ENCODE measurements at regions not wholly inside any gene's neighbourhood (a gene's known extent, or its start where the extent isn't known, plus 50 kb on each side); places are given as distances from the start of the nearest gene placed in this dataset.

DNA sequence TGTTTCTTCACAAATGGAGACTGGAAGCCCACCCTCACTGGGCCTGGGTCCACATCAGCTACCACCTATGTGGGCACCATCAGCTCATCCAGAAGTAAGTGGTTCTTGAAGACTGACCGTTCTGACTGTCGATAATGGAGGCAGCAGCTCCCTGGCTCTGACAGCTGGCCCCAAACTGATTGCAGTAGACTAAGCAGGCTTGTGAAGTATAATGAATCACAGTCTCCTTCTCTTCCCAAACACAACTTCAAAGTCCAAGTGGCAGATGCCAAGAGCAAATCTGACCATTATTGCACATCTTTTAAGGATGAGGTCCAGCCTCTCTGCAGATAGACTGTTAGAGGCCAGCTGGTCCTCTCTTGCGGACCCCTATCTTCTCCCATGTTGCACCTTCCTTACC is 574.4 kb upstream of the KLF12 start (continued):
- TF ChIP-seq, protein P1, sequence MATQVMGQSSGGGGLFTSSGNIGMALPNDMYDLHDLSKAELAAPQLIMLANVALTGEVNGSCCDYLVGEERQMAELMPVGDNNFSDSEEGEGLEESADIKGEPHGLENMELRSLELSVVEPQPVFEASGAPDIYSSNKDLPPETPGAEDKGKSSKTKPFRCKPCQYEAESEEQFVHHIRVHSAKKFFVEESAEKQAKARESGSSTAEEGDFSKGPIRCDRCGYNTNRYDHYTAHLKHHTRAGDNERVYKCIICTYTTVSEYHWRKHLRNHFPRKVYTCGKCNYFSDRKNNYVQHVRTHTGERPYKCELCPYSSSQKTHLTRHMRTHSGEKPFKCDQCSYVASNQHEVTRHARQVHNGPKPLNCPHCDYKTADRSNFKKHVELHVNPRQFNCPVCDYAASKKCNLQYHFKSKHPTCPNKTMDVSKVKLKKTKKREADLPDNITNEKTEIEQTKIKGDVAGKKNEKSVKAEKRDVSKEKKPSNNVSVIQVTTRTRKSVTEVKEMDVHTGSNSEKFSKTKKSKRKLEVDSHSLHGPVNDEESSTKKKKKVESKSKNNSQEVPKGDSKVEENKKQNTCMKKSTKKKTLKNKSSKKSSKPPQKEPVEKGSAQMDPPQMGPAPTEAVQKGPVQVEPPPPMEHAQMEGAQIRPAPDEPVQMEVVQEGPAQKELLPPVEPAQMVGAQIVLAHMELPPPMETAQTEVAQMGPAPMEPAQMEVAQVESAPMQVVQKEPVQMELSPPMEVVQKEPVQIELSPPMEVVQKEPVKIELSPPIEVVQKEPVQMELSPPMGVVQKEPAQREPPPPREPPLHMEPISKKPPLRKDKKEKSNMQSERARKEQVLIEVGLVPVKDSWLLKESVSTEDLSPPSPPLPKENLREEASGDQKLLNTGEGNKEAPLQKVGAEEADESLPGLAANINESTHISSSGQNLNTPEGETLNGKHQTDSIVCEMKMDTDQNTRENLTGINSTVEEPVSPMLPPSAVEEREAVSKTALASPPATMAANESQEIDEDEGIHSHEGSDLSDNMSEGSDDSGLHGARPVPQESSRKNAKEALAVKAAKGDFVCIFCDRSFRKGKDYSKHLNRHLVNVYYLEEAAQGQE (IDR thresholded peaks at IDR 0.05; ENCODE audit: low read depth, low read length): no peak
- TF ChIP-seq TAF1 (IDR thresholded peaks at IDR 0.05; ENCODE audit: borderline replicate concordance, low read depth, low read length): no peak

DNA sequence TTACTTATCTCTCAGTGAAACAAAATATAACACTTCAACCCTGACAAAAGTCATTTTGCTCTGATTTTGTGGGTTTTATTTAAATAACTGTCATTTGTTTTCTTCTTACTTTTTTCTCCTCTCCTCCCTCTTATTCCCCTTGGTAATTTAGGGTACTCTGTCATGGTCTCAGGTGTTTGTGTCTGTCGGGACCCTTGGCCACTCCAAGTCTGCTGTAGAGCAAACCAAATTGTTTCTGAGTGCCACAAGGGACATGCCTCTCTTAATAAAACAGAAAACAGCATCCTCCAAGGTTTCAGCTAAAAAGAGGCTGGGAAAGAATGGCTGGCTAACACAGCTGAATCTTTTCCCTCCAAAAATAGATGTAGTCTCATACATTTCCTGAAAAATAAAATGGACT is 573.1 kb upstream of the KLF12 start:
- CTCF ChIA-PET: no interaction called here
- no peak overlapping the region for H2AFZ ChIP-seq (ENCODE audit: low read depth)
- H3K27me3 ChIP-seq (ENCODE audit: insufficient read depth): no peaks in the 10 kb centered on the region

DNA sequence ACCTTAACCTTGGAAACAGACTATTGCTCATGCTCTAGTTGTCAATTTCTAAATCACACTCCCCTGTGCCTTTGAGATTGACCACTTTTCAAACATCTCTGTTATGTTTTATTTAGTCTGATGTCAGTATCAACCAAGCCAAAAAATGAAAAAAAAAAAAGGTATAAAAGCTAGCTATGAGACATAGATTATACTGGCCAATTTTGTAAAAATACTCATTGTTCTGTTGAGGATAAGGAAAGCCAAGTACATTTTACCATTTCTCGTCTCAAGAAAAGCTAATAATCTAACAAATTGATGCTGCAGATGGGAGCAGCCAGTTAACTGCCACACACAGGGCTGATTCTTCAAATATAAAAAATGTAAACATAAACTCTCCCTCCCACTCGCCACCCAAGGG is 572.6 kb upstream of the KLF12 start:
- Histone ChIP-seq H3K9me3 (no peaks in the 10 kb centered on the region), H2AFZ (ENCODE audit: low read depth) (no peak overlapping the region), H3K27me3 (ENCODE audit: insufficient read depth) (no peaks in the 10 kb centered on the region), H3K4me2 (no peak overlapping the region), H3F3A (replicated peaks; ENCODE audit: insufficient read depth) (no peaks in the 10 kb centered on the region), H3K79me2 (ENCODE audit: insufficient read depth) (no peaks in the 10 kb centered on the region), H3K27ac (ENCODE audit: low read depth in 2 of 2, low read length in 1 of 2) (no peak overlapping the region), H3K36me3 (replicated peaks in 1 of 2; ENCODE audit: control insufficient read depth in 1 of 2, insufficient read depth in 2 of 2, low read length in 1 of 2) (no peaks in the 10 kb centered on the region), H3K9me2 (no peaks in the 10 kb centered on the region), H4K20me1 (ENCODE audit: insufficient read depth) (no peaks in the 10 kb centered on the region), H3K4me1 (ENCODE audit: control insufficient read depth in 1 of 2, insufficient read depth in 2 of 2, low read depth in 1 of 2, low read length in 1 of 2) (no peaks in the 10 kb centered on the region), H3K9ac (no peak overlapping the region), H3K4me3 (ENCODE audit: low read depth in 2 of 2, low read length in 1 of 2) (no peak overlapping the region)
- WGBS (ENCODE audit: low lambda C conversion rate): 39% methylated on average over 2 of the region's 2 CpGs
- TF ChIP-seq SIN3A (IDR thresholded peaks at IDR 0.05; ENCODE audit: borderline replicate concordance, low read depth, low read length) (no peak), RAD21 (IDR thresholded peaks at IDR 0.05; ENCODE audit: low read length) (no peak), GABPA (IDR thresholded peaks at IDR 0.05; ENCODE audit: low read depth) (no peak)
- DNase-seq: no peak
- ChIA-PET POLR2A (no interaction called here), CTCF (no interaction called here)

More for the DNA sequence above, 573.1 kb upstream of the KLF12 start:
- Histone ChIP-seq H3F3A (replicated peaks; ENCODE audit: insufficient read depth) (no peaks in the 10 kb centered on the region), H3K9me3 (no peaks in the 10 kb centered on the region), H4K20me1 (ENCODE audit: insufficient read depth) (no peaks in the 10 kb centered on the region), H3K9ac (no peak overlapping the region), H3K4me2 (no peak overlapping the region), H3K9me2 (no peaks in the 10 kb centered on the region), H3K79me2 (ENCODE audit: insufficient read depth) (no peaks in the 10 kb centered on the region), H3K4me3 (ENCODE audit: low read depth in 2 of 2, low read length in 1 of 2) (no peak overlapping the region), H3K36me3 (replicated peaks in 1 of 2; ENCODE audit: control insufficient read depth in 1 of 2, insufficient read depth in 2 of 2, low read length in 1 of 2) (no peaks in the 10 kb centered on the region), H3K27ac (ENCODE audit: low read depth in 2 of 2, low read length in 1 of 2) (no peak overlapping the region), H3K4me1 (ENCODE audit: control insufficient read depth in 1 of 2, insufficient read depth in 2 of 2, low read depth in 1 of 2, low read length in 1 of 2) (no peaks in the 10 kb centered on the region)
- 15% methylated on average over 1 of the region's 1 CpG for WGBS (ENCODE audit: low lambda C conversion rate)
- no peak for TF ChIP-seq TEAD4 (IDR thresholded peaks at IDR 0.05; ENCODE audit: borderline replicate concordance, insufficient read depth)
- no peak for TF ChIP-seq YY1 (IDR thresholded peaks at IDR 0.05; ENCODE audit: low read depth)
- no peak for TF ChIP-seq ELF1 (IDR thresholded peaks at IDR 0.05)
- TF ChIP-seq, protein P2, sequence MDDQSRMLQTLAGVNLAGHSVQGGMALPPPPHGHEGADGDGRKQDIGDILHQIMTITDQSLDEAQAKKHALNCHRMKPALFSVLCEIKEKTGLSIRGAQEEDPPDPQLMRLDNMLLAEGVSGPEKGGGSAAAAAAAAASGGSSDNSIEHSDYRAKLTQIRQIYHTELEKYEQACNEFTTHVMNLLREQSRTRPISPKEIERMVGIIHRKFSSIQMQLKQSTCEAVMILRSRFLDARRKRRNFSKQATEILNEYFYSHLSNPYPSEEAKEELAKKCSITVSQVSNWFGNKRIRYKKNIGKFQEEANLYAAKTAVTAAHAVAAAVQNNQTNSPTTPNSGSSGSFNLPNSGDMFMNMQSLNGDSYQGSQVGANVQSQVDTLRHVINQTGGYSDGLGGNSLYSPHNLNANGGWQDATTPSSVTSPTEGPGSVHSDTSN (IDR thresholded peaks at IDR 0.05): no peak
- POLR2A ChIA-PET: no interaction called here
- no peak for DNase-seq
